ENCODE measurements at regions not wholly inside any gene's neighbourhood (a gene's known extent, or its start where the extent isn't known, plus 50 kb on each side); places are given as distances from the start of the nearest gene placed in this dataset.

GRCh38 chr4:89598602-89599001 is 238.4 kb downstream of the SNCA start:
- no CpG with 5 or more reads among the region's 1 CpG for WGBS (ENCODE audit: extremely low coverage, insufficient read length, low lambda C conversion rate)
- H3K27me3 Mint-ChIP-seq (ENCODE audit: low read depth), result peaks cover 28% of the 10 kb centered on the region
- H3K9me3 Mint-ChIP-seq, result no peaks in the 10 kb centered on the region

More at GRCh38 chr4:89598602-89599001, 238.4 kb downstream of the SNCA start:
- no peak for DNase-seq
- Histone ChIP-seq H4K5ac (ENCODE audit: insufficient read length, low read depth, low read length) (no peak overlapping the region), H4K8ac (replicated peaks; ENCODE audit: insufficient read length, low read depth, low read length) (no peak overlapping the region), H2AFZ (ENCODE audit: low read length) (no peak overlapping the region), H2BK12ac (ENCODE audit: insufficient read length, low read depth, low read length) (no peak overlapping the region), H2AK5ac (ENCODE audit: insufficient read length, low read length) (no peak overlapping the region), H3K9ac (ENCODE audit: extremely low read depth, insufficient read length, low read length) (no peak overlapping the region), H2BK20ac (ENCODE audit: low read depth, low read length, poor library complexity, severe bottlenecking) (no peak overlapping the region), H3K79me2 (ENCODE audit: insufficient read depth, low read length) (no peaks in the 10 kb centered on the region), H3K4me2 (ENCODE audit: insufficient read depth, insufficient read length, low read length) (no peak overlapping the region), H3K18ac (ENCODE audit: insufficient read length, low read depth, low read length) (no peak overlapping the region), H3T11ph (ENCODE audit: low read length) (no peak overlapping the region), H3K23me2 (ENCODE audit: insufficient read length, low read depth, low read length, poor library complexity, severe bottlenecking) (no peaks in the 10 kb centered on the region), H3K27me3 (ENCODE audit: insufficient read depth, low read length) (no peaks in the 10 kb centered on the region), H3K23ac (ENCODE audit: insufficient read length, low read depth, low read length) (no peak overlapping the region), H3K4me1 (ENCODE audit: insufficient read depth, low read length) (no peaks in the 10 kb centered on the region), H3K4ac (ENCODE audit: low read depth, low read length) (no peak overlapping the region), H3K56ac (ENCODE audit: insufficient read length, low read depth, low read length) (no peak overlapping the region), H3K27ac (ENCODE audit: insufficient read length, low read depth, low read length) (no peak overlapping the region), H4K91ac (ENCODE audit: insufficient read length, low read depth, low read length) (no peak overlapping the region), H3K79me1 (ENCODE audit: insufficient read depth, low read depth, low read length, poor library complexity, severe bottlenecking) (no peaks in the 10 kb centered on the region), H2BK15ac (ENCODE audit: low read depth, low read length) (no peak overlapping the region), H2BK120ac (ENCODE audit: low read depth, low read length, poor library complexity, severe bottlenecking) (no peak overlapping the region), H2BK5ac (ENCODE audit: insufficient read length, low read length) (no peak overlapping the region), H3K14ac (ENCODE audit: insufficient read depth, low read length) (no peak overlapping the region), H3K9me3 (ENCODE audit: control insufficient read depth, low read depth, low read length) (no peaks in the 10 kb centered on the region), H4K20me1 (ENCODE audit: control insufficient read depth, insufficient read depth, insufficient read length) (no peaks in the 10 kb centered on the region)
- Mint-ChIP-seq H3K27ac (no peak overlapping the region), H3K36me3 (ENCODE audit: insufficient read depth in 1 of 3, low read depth in 3 of 3) (no peaks in the 10 kb centered on the region), H3K4me3 (no peak overlapping the region), H3K4me1 (no peaks in the 10 kb centered on the region)
- peak; percentile 63 for TF ChIP-seq CTCF (conservative IDR thresholded peaks at IDR 0.05)

Data from H9 (cell line).